ENCODE measurements at regions not wholly inside any gene's neighbourhood (a gene's known extent, or its start where the extent isn't known, plus 50 kb on each side); places are given as distances from the start of the nearest gene placed in this dataset.

- H2AFZ ChIP-seq, result no peak overlapping the region
- no peaks in the 10 kb centered on the region for H4K20me1 ChIP-seq (ENCODE audit: insufficient read depth)
- no peak overlapping the region for H3K27ac ChIP-seq
- no peak overlapping the region for H3K4me3 ChIP-seq
- H3K4me1 ChIP-seq (ENCODE audit: insufficient read depth), result no peaks in the 10 kb centered on the region
- no peaks in the 10 kb centered on the region for H3K9me2 ChIP-seq (ENCODE audit: insufficient read depth)
- no peaks in the 10 kb centered on the region for H3F3A ChIP-seq (ENCODE audit: insufficient read depth)
- no peaks in the 10 kb centered on the region for H3K36me3 ChIP-seq (ENCODE audit: low read depth)
- H3K9ac ChIP-seq, result no peak overlapping the region
- in situ Hi-C loops (cut with MboI), result no loop called here
- 73 to 74% methylated on average over 13 of the region's 13 CpGs for WGBS, 2 experiments (ENCODE audit: low coverage in 1 of 2, low lambda C conversion rate in 2 of 2, missing lambda C conversion rate in 2 of 2)
- H3K4me2 ChIP-seq (ENCODE audit: unreplicated experiment), result no peak overlapping the region
- no peak for DNase-seq
- no peaks in the 10 kb centered on the region for H3K9me3 ChIP-seq (ENCODE audit: low read depth)
- H3K27me3 ChIP-seq (replicated peaks; ENCODE audit: insufficient read depth), result peaks cover 9% of the 10 kb centered on the region
- H3K79me2 ChIP-seq (ENCODE audit: insufficient read depth), result no peaks in the 10 kb centered on the region
- TF ChIP-seq EZH2 (IDR thresholded peaks at IDR 0.05; ENCODE audit: insufficient read depth, poor library complexity, severe bottlenecking), result no peak
- no peak for TF ChIP-seq EZH2phosphoT487 (IDR thresholded peaks at IDR 0.05; ENCODE audit: insufficient read depth, low read depth)
These were observed 90.6 kb downstream of the ERMARD start for GRCh38 chr6:169841907-169842606.

GRCh38 chr6:169841251-169841650 lies 89.8 kb downstream of the ERMARD start:
- in situ Hi-C loops (cut with MboI), result no loop called here
- 86 to 88% methylated on average over 6 of the region's 6 CpGs for WGBS, 2 experiments (ENCODE audit: low coverage in 1 of 2, low lambda C conversion rate in 2 of 2, missing lambda C conversion rate in 2 of 2)

GRCh38 chr6:169839898-169840631 lies 88.6 kb downstream of the ERMARD start:
- H4K20me1 ChIP-seq (ENCODE audit: insufficient read depth), result no peaks in the 10 kb centered on the region
- no peak overlapping the region for H3K4me2 ChIP-seq (ENCODE audit: unreplicated experiment)
- H3K27ac ChIP-seq, result no peak overlapping the region
- H3F3A ChIP-seq (ENCODE audit: insufficient read depth), result no peaks in the 10 kb centered on the region
- no peaks in the 10 kb centered on the region for H3K9me2 ChIP-seq (ENCODE audit: insufficient read depth)
- H2AFZ ChIP-seq, result no peak overlapping the region
- in situ Hi-C loops (cut with MboI), result no loop called here
- H3K36me3 ChIP-seq (ENCODE audit: low read depth), result no peaks in the 10 kb centered on the region
- no peaks in the 10 kb centered on the region for H3K4me1 ChIP-seq (ENCODE audit: insufficient read depth)
- WGBS, 2 experiments (ENCODE audit: low coverage in 1 of 2, low lambda C conversion rate in 2 of 2, missing lambda C conversion rate in 2 of 2), result 73 to 78% methylated on average over 7 to 25 of the region's 25 CpGs
- no peaks in the 10 kb centered on the region for H3K9me3 ChIP-seq (ENCODE audit: low read depth)
- H3K4me3 ChIP-seq, result no peak overlapping the region
- DNase-seq, result no peak
- H3K79me2 ChIP-seq (ENCODE audit: insufficient read depth), result no peaks in the 10 kb centered on the region
- no peak for TF ChIP-seq EZH2phosphoT487 (IDR thresholded peaks at IDR 0.05; ENCODE audit: insufficient read depth, low read depth)
- no peak for TF ChIP-seq EZH2 (IDR thresholded peaks at IDR 0.05; ENCODE audit: insufficient read depth, poor library complexity, severe bottlenecking)
- H3K9ac ChIP-seq, result no peak overlapping the region
- H3K27me3 ChIP-seq (replicated peaks; ENCODE audit: insufficient read depth), result peaks cover 26% of the 10 kb centered on the region

More at GRCh38 chr6:169841251-169841650, 89.8 kb downstream of the ERMARD start:
- Histone ChIP-seq H3K79me2 (ENCODE audit: insufficient read depth) (no peaks in the 10 kb centered on the region), H3K9ac (no peak overlapping the region), H3K36me3 (ENCODE audit: low read depth) (no peaks in the 10 kb centered on the region), H3F3A (ENCODE audit: insufficient read depth) (no peaks in the 10 kb centered on the region), H2AFZ (no peak overlapping the region), H3K9me3 (ENCODE audit: low read depth) (no peaks in the 10 kb centered on the region), H3K4me3 (no peak overlapping the region), H3K27ac (no peak overlapping the region), H3K4me2 (ENCODE audit: unreplicated experiment) (no peak overlapping the region), H3K4me1 (ENCODE audit: insufficient read depth) (no peaks in the 10 kb centered on the region), H3K9me2 (ENCODE audit: insufficient read depth) (no peaks in the 10 kb centered on the region), H4K20me1 (ENCODE audit: insufficient read depth) (no peaks in the 10 kb centered on the region), H3K27me3 (replicated peaks; ENCODE audit: insufficient read depth) (peaks cover 16% of the 10 kb centered on the region)
- no peak for TF ChIP-seq EZH2 (IDR thresholded peaks at IDR 0.05; ENCODE audit: insufficient read depth, poor library complexity, severe bottlenecking)
- TF ChIP-seq EZH2phosphoT487 (IDR thresholded peaks at IDR 0.05; ENCODE audit: insufficient read depth, low read depth), result no peak
- no peak for DNase-seq

GRCh38 chr6:169839493-169839892 lies 88.1 kb downstream of the ERMARD start:
- no peaks in the 10 kb centered on the region for H3F3A ChIP-seq (ENCODE audit: insufficient read depth)
- no peak overlapping the region for H3K9ac ChIP-seq
- peaks cover 30% of the 10 kb centered on the region; the same call in 1 of the 2 replicates for H3K27me3 ChIP-seq (replicated peaks; ENCODE audit: insufficient read depth)
- no peaks in the 10 kb centered on the region for H3K9me3 ChIP-seq (ENCODE audit: low read depth)
- H3K79me2 ChIP-seq (ENCODE audit: insufficient read depth), result no peaks in the 10 kb centered on the region
- H3K36me3 ChIP-seq (ENCODE audit: low read depth), result no peaks in the 10 kb centered on the region
- in situ Hi-C loops (cut with MboI), result no loop called here
- WGBS, 2 experiments (ENCODE audit: low coverage in 1 of 2, low lambda C conversion rate in 2 of 2, missing lambda C conversion rate in 2 of 2), result 92 to 93% methylated on average over 10 of the region's 10 CpGs
- H3K4me2 ChIP-seq (ENCODE audit: unreplicated experiment), result no peak overlapping the region
- H2AFZ ChIP-seq, result no peak overlapping the region
- no peak overlapping the region for H3K4me3 ChIP-seq
- H3K9me2 ChIP-seq (ENCODE audit: insufficient read depth), result no peaks in the 10 kb centered on the region
- TF ChIP-seq EZH2phosphoT487 (IDR thresholded peaks at IDR 0.05; ENCODE audit: insufficient read depth, low read depth) (no peak), EZH2 (IDR thresholded peaks at IDR 0.05; ENCODE audit: insufficient read depth, poor library complexity, severe bottlenecking) (no peak)
- no peak for DNase-seq
- H3K4me1 ChIP-seq (ENCODE audit: insufficient read depth), result no peaks in the 10 kb centered on the region
- H3K27ac ChIP-seq, result no peak overlapping the region
- no peaks in the 10 kb centered on the region for H4K20me1 ChIP-seq (ENCODE audit: insufficient read depth)
